22Rv1 (cell line): ENCODE measurements at regions not wholly inside any gene's neighbourhood (a gene's known extent, or its start where the extent isn't known, plus 50 kb on each side); places are given as distances from the start of the nearest gene placed in this dataset.

Experiments
- CTCF ChIP-seq: fragments of 450-650 bp; IDR thresholded peaks from 2 replicates; pipeline ENCODE4 v1.5.1; 2017; ENCODE audit warnings: mild to moderate bottlenecking
- ZFX ChIP-seq: fragments of 450-650 bp; IDR thresholded peaks from 2 replicates; pipeline ENCODE4 v1.6.1; 2017; ENCODE audit warnings: antibody characterized with exemption, borderline replicate concordance

GRCh38 chr13:55577847-55578210 is 1562.9 kb upstream of the PRR20A start:
- no peak for TF ChIP-seq CTCF
- no peak for TF ChIP-seq ZFX
